CD1c-positive myeloid dendritic cell (primary cell): ENCODE measurements at regions not wholly inside any gene's neighbourhood (a gene's known extent, or its start where the extent isn't known, plus 50 kb on each side); places are given as distances from the start of the nearest gene placed in this dataset.
"Not testable (repeated sequence)": the region's sequence is repeated elsewhere in the genome, so short reads cannot be mapped to it uniquely, and the experiment has no call there.

Experiments
- DNase-seq: peaks from one replicate; pipeline ENCODE4 v3.0.0-alpha.2; 2016; ENCODE audit errors: extremely low spot score

GRCh38 chr10:120048391-120048790 is 155.9 kb downstream of the SEC23IP start:
- no peak for DNase-seq

- no peak for DNase-seq
These were observed 159.1 kb downstream of the SEC23IP start for GRCh38 chr10:120051671-120052070.

GRCh38 chr10:120052964-120053702 is 160.6 kb downstream of the SEC23IP start:
- no peak for DNase-seq

GRCh38 chr10:120059790-120060189 is 167.3 kb downstream of the SEC23IP start:
- not testable (repeated sequence) for DNase-seq

GRCh38 chr10:120067427-120067826 is 174.9 kb downstream of the SEC23IP start:
- no peak for DNase-seq

- no peak for DNase-seq
These were observed 177.2 kb downstream of the SEC23IP start for GRCh38 chr10:120069700-120070099.

- DNase-seq: no peak
These were observed 182.8 kb downstream of the SEC23IP start for GRCh38 chr10:120075349-120075748.

- DNase-seq: no peak
These were observed 184.6 kb downstream of the SEC23IP start for GRCh38 chr10:120076996-120077706.

- no peak for DNase-seq
These were observed 185.4 kb downstream of the SEC23IP start for GRCh38 chr10:120077707-120078492.

GRCh38 chr10:120085096-120085796 is 192.7 kb downstream of the SEC23IP start:
- DNase-seq: no peak

- DNase-seq: no peak
These were observed 193.5 kb downstream of the SEC23IP start for GRCh38 chr10:120086066-120086465.

- DNase-seq: no peak
These were observed 194.6 kb downstream of the SEC23IP start for GRCh38 chr10:120087109-120087508.

GRCh38 chr10:120095875-120096274 is 203.3 kb downstream of the SEC23IP start:
- no peak for DNase-seq

- DNase-seq: no peak
These were observed 205.2 kb downstream of the SEC23IP start for GRCh38 chr10:120097766-120098165.

- no peak for DNase-seq
These were observed 205.9 kb downstream of the SEC23IP start for GRCh38 chr10:120098232-120098930.

- DNase-seq: no peak
These were observed 211.4 kb downstream of the SEC23IP start for GRCh38 chr10:120103738-120104560.

- DNase-seq: no peak
These were observed 212.5 kb downstream of the SEC23IP start for GRCh38 chr10:120105001-120105400.

- DNase-seq: no peak
These were observed 213.0 kb downstream of the SEC23IP start for GRCh38 chr10:120105492-120105891.

- DNase-seq: no peak
These were observed 216.4 kb downstream of the SEC23IP start for GRCh38 chr10:120108916-120109315.

GRCh38 chr10:120109725-120110124 is 217.2 kb downstream of the SEC23IP start:
- DNase-seq: not testable (repeated sequence)
